ENCODE measurements at regions not wholly inside any gene's neighbourhood (a gene's known extent, or its start where the extent isn't known, plus 50 kb on each side); places are given as distances from the start of the nearest gene placed in this dataset.
"Not testable (repeated sequence)": the region's sequence is repeated elsewhere in the genome, so short reads cannot be mapped to it uniquely, and the experiment has no call there.

- not testable (repeated sequence) for H3K27me3 ChIP-seq (ENCODE audit: insufficient read depth, poor library complexity, severe bottlenecking); DNase-seq (ENCODE audit: low read depth in 1 of 2, low spot score in 1 of 2)
- H3K4me3 ChIP-seq (replicated peaks; ENCODE audit: insufficient read depth, low read length), result peak overlapping the region; percentile 39
- H3K27ac ChIP-seq (replicated peaks), result peak overlapping the region; percentile 75
These were observed 373.0 kb downstream of the BCL2L11 start for GRCh38 chr2:111493720-111494078.

- peak in 1 of 2 experiments; percentile 77 for DNase-seq (ENCODE audit: low read depth in 1 of 2, low spot score in 1 of 2)
- H3K27ac ChIP-seq (replicated peaks); H3K27me3 ChIP-seq (ENCODE audit: insufficient read depth, poor library complexity, severe bottlenecking): not testable (repeated sequence)
- H3K4me3 ChIP-seq (replicated peaks; ENCODE audit: insufficient read depth, low read length), result peak overlapping the region; percentile 36
These were observed 373.7 kb downstream of the BCL2L11 start for GRCh38 chr2:111494288-111494980.

GRCh38 chr2:111494981-111495315 lies 374.2 kb downstream of the BCL2L11 start:
- H3K4me3 ChIP-seq (replicated peaks; ENCODE audit: insufficient read depth, low read length), result peak overlapping the region; percentile 36
- H3K27me3 ChIP-seq (ENCODE audit: insufficient read depth, poor library complexity, severe bottlenecking); DNase-seq (ENCODE audit: low read depth in 1 of 2, low spot score in 1 of 2); H3K27ac ChIP-seq (replicated peaks): not testable (repeated sequence)

- DNase-seq (ENCODE audit: low read depth in 1 of 2, low spot score in 1 of 2); H3K27ac ChIP-seq (replicated peaks); H3K4me3 ChIP-seq (replicated peaks; ENCODE audit: insufficient read depth, low read length): not testable (repeated sequence)
These were observed 374.9 kb downstream of the BCL2L11 start for GRCh38 chr2:111495636-111496035.

GRCh38 chr2:111496176-111496575 lies 375.5 kb downstream of the BCL2L11 start:
- not testable (repeated sequence) for H3K4me3 ChIP-seq (replicated peaks; ENCODE audit: insufficient read depth, low read length); H3K27ac ChIP-seq (replicated peaks); H3K27me3 ChIP-seq (ENCODE audit: insufficient read depth, poor library complexity, severe bottlenecking); DNase-seq (ENCODE audit: low read depth in 1 of 2, low spot score in 1 of 2)

More at GRCh38 chr2:111495636-111496035, 374.9 kb downstream of the BCL2L11 start:
- not testable (repeated sequence) for H3K27me3 ChIP-seq (ENCODE audit: insufficient read depth, poor library complexity, severe bottlenecking)

- not testable (repeated sequence) for H3K27me3 ChIP-seq (ENCODE audit: insufficient read depth, poor library complexity, severe bottlenecking); H3K4me3 ChIP-seq (replicated peaks; ENCODE audit: insufficient read depth, low read length); H3K27ac ChIP-seq (replicated peaks); DNase-seq (ENCODE audit: low read depth in 1 of 2, low spot score in 1 of 2)
These were observed 376.1 kb downstream of the BCL2L11 start for GRCh38 chr2:111496860-111497259.

- not testable (repeated sequence) for H3K27me3 ChIP-seq (ENCODE audit: insufficient read depth, poor library complexity, severe bottlenecking); DNase-seq (ENCODE audit: low read depth in 1 of 2, low spot score in 1 of 2); H3K27ac ChIP-seq (replicated peaks); H3K4me3 ChIP-seq (replicated peaks; ENCODE audit: insufficient read depth, low read length)
These were observed 376.6 kb downstream of the BCL2L11 start for GRCh38 chr2:111497270-111497669.

- DNase-seq (ENCODE audit: low read depth in 1 of 2, low spot score in 1 of 2); H3K27me3 ChIP-seq (ENCODE audit: insufficient read depth, poor library complexity, severe bottlenecking); H3K4me3 ChIP-seq (replicated peaks; ENCODE audit: insufficient read depth, low read length); H3K27ac ChIP-seq (replicated peaks): not testable (repeated sequence)
These were observed 379.9 kb downstream of the BCL2L11 start for GRCh38 chr2:111500536-111501062.

- not testable (repeated sequence) for DNase-seq (ENCODE audit: low read depth in 1 of 2, low spot score in 1 of 2); H3K27ac ChIP-seq (replicated peaks); H3K4me3 ChIP-seq (replicated peaks; ENCODE audit: insufficient read depth, low read length); H3K27me3 ChIP-seq (ENCODE audit: insufficient read depth, poor library complexity, severe bottlenecking)
These were observed 380.0 kb downstream of the ANAPC1 start for GRCh38 chr2:111503844-111504570.

GRCh38 chr2:111504571-111504942 lies 379.4 kb downstream of the ANAPC1 start:
- not testable (repeated sequence) for DNase-seq (ENCODE audit: low read depth in 1 of 2, low spot score in 1 of 2); H3K4me3 ChIP-seq (replicated peaks; ENCODE audit: insufficient read depth, low read length); H3K27ac ChIP-seq (replicated peaks); H3K27me3 ChIP-seq (ENCODE audit: insufficient read depth, poor library complexity, severe bottlenecking)

- DNase-seq (ENCODE audit: low read depth in 1 of 2, low spot score in 1 of 2); H3K4me3 ChIP-seq (replicated peaks; ENCODE audit: insufficient read depth, low read length); H3K27me3 ChIP-seq (ENCODE audit: insufficient read depth, poor library complexity, severe bottlenecking); H3K27ac ChIP-seq (replicated peaks): not testable (repeated sequence)
These were observed 378.7 kb downstream of the ANAPC1 start for GRCh38 chr2:111505267-111505666.

- DNase-seq (ENCODE audit: low read depth in 1 of 2, low spot score in 1 of 2); H3K27ac ChIP-seq (replicated peaks); H3K4me3 ChIP-seq (replicated peaks; ENCODE audit: insufficient read depth, low read length); H3K27me3 ChIP-seq (ENCODE audit: insufficient read depth, poor library complexity, severe bottlenecking): not testable (repeated sequence)
These were observed 377.1 kb downstream of the ANAPC1 start for GRCh38 chr2:111506936-111507335.

GRCh38 chr2:111509225-111509869 lies 374.6 kb downstream of the ANAPC1 start:
- H3K27ac ChIP-seq (replicated peaks); H3K4me3 ChIP-seq (replicated peaks; ENCODE audit: insufficient read depth, low read length); DNase-seq (ENCODE audit: low read depth in 1 of 2, low spot score in 1 of 2); H3K27me3 ChIP-seq (ENCODE audit: insufficient read depth, poor library complexity, severe bottlenecking): not testable (repeated sequence)

GRCh38 chr2:111510384-111510783 lies 373.6 kb downstream of the ANAPC1 start:
- not testable (repeated sequence) for H3K27me3 ChIP-seq (ENCODE audit: insufficient read depth, poor library complexity, severe bottlenecking); H3K4me3 ChIP-seq (replicated peaks; ENCODE audit: insufficient read depth, low read length); H3K27ac ChIP-seq (replicated peaks); DNase-seq (ENCODE audit: low read depth in 1 of 2, low spot score in 1 of 2)

- H3K4me3 ChIP-seq (replicated peaks; ENCODE audit: insufficient read depth, low read length); H3K27me3 ChIP-seq (ENCODE audit: insufficient read depth, poor library complexity, severe bottlenecking); H3K27ac ChIP-seq (replicated peaks): not testable (repeated sequence)
- peak in 1 of 2 experiments; percentile 70 for DNase-seq (ENCODE audit: low read depth in 1 of 2, low spot score in 1 of 2)
These were observed 372.9 kb downstream of the ANAPC1 start for GRCh38 chr2:111511062-111511461.
